ENCODE measurements at regions not wholly inside any gene's neighbourhood (a gene's known extent, or its start where the extent isn't known, plus 50 kb on each side); places are given as distances from the start of the nearest gene placed in this dataset.

DNA sequence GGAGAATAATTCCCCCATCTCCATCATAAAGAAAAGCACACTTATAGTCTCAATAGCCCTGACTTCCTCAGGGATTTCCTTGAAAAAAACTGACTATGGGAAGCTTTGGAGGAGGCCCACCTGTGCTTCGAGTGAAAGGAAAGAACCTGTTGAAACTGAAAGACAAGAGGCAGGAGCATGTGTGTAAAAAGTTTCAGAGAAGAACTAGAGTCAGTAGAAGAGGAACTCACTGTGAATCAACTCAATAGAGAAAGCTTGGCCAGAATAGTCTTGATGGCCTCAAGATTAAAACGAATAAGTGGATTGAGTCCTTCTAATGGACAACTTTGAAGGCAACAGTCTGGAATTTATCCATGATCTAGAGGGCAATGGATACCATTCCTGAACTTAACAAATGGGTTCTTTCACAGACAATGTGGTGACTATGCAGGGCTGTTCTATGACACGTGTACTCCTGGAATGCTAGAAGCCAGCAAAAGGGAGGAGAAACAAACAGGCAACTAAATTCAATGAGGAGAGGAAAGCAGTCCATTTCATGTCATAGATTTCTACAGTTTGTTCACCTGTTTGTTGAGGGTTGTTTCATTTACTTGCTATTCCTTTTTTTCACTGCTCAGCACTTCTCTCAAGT lies 442.3 kb downstream of the GRB14 start:
- H3K4me3 ChIP-seq (ENCODE audit: low read length) = no peak overlapping the region
- H3K9me3 ChIP-seq (ENCODE audit: control insufficient read depth in 1 of 2, insufficient read depth in 1 of 2, low read length in 2 of 2) = no peaks in the 10 kb centered on the region
- no peak overlapping the region for H3K27ac Mint-ChIP-seq
- H3K27ac ChIP-seq (ENCODE audit: low read depth in 1 of 2, low read length in 2 of 2) = no peak overlapping the region
- ATAC-seq (ENCODE audit: poor library complexity) (no peak), DNase-seq (no peak)
- intact Hi-C loops (cut with DNase I, micrococcal nuclease) = no loop called here
- H3K9me3 Mint-ChIP-seq = peaks cover 3% of the 10 kb centered on the region
- ChIA-PET CTCF (no interaction called here), POLR2A (no interaction called here)
- no peaks in the 10 kb centered on the region for H3K36me3 Mint-ChIP-seq (ENCODE audit: low read depth)
- H3K27me3 ChIP-seq (ENCODE audit: control insufficient read depth in 1 of 2, insufficient read depth in 2 of 2, low read length in 2 of 2) = no peaks in the 10 kb centered on the region
- no peaks in the 10 kb centered on the region for H3K4me1 Mint-ChIP-seq (ENCODE audit: low read depth)
- TF ChIP-seq, protein P1, sequence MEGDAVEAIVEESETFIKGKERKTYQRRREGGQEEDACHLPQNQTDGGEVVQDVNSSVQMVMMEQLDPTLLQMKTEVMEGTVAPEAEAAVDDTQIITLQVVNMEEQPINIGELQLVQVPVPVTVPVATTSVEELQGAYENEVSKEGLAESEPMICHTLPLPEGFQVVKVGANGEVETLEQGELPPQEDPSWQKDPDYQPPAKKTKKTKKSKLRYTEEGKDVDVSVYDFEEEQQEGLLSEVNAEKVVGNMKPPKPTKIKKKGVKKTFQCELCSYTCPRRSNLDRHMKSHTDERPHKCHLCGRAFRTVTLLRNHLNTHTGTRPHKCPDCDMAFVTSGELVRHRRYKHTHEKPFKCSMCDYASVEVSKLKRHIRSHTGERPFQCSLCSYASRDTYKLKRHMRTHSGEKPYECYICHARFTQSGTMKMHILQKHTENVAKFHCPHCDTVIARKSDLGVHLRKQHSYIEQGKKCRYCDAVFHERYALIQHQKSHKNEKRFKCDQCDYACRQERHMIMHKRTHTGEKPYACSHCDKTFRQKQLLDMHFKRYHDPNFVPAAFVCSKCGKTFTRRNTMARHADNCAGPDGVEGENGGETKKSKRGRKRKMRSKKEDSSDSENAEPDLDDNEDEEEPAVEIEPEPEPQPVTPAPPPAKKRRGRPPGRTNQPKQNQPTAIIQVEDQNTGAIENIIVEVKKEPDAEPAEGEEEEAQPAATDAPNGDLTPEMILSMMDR (IDR thresholded peaks at IDR 0.05) = no peak
- no peak overlapping the region for H3K4me3 Mint-ChIP-seq
- no peaks in the 10 kb centered on the region for H3K36me3 ChIP-seq (ENCODE audit: insufficient read depth, low read length)
- no peaks in the 10 kb centered on the region for H3K27me3 Mint-ChIP-seq
- no peaks in the 10 kb centered on the region for H3K4me1 ChIP-seq (ENCODE audit: insufficient read depth, low read length)

DNA sequence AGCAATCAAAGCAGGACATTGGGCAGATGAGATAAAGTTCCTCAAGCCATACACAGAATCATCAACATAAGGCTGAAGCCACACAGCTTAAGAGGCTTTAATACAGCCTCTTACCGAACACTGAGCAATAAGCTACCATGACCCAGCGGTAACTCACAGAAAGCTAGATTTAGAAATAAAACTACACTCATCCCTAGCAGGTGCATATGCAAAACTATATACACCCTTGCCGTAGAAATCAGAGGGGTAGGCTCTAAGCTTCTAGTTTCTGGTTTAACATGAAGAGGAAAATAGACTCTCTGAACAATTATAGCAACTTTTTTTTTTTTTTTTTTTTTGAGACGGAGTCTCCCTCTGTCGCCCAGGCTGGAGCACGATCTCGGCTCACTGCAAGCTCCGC lies 428.8 kb upstream of the FIGN start:
- Histone ChIP-seq H3K4me3 (ENCODE audit: low read length) (no peak overlapping the region), H3K9me3 (ENCODE audit: control insufficient read depth in 1 of 2, insufficient read depth in 1 of 2, low read length in 2 of 2) (peaks cover 0 to 5% of the 10 kb centered on the region in 2 experiments), H3K4me1 (ENCODE audit: insufficient read depth, low read length) (no peaks in the 10 kb centered on the region), H3K27ac (ENCODE audit: low read depth in 1 of 2, low read length in 2 of 2) (no peak overlapping the region), H3K27me3 (ENCODE audit: control insufficient read depth in 1 of 2, insufficient read depth in 2 of 2, low read length in 2 of 2) (no peaks in the 10 kb centered on the region), H3K36me3 (ENCODE audit: insufficient read depth, low read length) (no peaks in the 10 kb centered on the region)
- ChIA-PET POLR2A (no interaction called here), CTCF (no interaction called here)
- TF ChIP-seq, protein P1 (IDR thresholded peaks at IDR 0.05) = no peak
- Mint-ChIP-seq H3K27ac (no peak overlapping the region), H3K4me3 (no peak overlapping the region), H3K4me1 (ENCODE audit: low read depth) (no peaks in the 10 kb centered on the region), H3K27me3 (no peaks in the 10 kb centered on the region), H3K9me3 (peaks cover 9% of the 10 kb centered on the region), H3K36me3 (ENCODE audit: low read depth) (no peaks in the 10 kb centered on the region)
- ATAC-seq (ENCODE audit: poor library complexity) (no peak), DNase-seq (no peak)
- intact Hi-C loops (cut with DNase I, micrococcal nuclease) = no loop called here

DNA sequence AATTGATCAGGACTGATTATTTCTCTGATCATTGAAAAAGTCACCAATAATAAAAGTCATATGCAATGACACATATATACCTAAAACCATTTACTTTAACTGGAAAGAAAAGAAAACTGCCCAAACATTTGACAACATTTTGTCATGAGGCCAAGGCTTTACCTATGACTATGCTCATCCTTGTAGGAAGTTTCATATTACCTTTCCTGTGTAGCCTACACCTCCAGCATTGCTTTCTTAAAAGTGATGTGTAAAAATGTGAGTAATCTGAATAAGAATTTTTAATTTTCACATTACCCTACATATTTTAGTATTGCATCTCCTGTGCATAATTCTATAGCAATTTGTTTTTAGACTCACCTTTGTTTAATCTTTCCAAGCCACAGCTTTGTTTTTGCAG lies 419.8 kb upstream of the FIGN start:
- Histone ChIP-seq H3K27ac (ENCODE audit: low read depth in 1 of 2, low read length in 2 of 2) (no peak overlapping the region), H3K9me3 (ENCODE audit: control insufficient read depth in 1 of 2, insufficient read depth in 1 of 2, low read length in 2 of 2) (peaks cover 0 to 4% of the 10 kb centered on the region in 2 experiments), H3K4me1 (ENCODE audit: insufficient read depth, low read length) (no peaks in the 10 kb centered on the region), H3K27me3 (ENCODE audit: control insufficient read depth in 1 of 2, insufficient read depth in 2 of 2, low read length in 2 of 2) (no peaks in the 10 kb centered on the region), H3K4me3 (ENCODE audit: low read length) (no peak overlapping the region), H3K36me3 (ENCODE audit: insufficient read depth, low read length) (no peaks in the 10 kb centered on the region)
- Mint-ChIP-seq H3K27me3 (no peaks in the 10 kb centered on the region), H3K27ac (no peak overlapping the region), H3K36me3 (ENCODE audit: low read depth) (no peaks in the 10 kb centered on the region), H3K9me3 (peaks cover 4% of the 10 kb centered on the region), H3K4me3 (no peak overlapping the region), H3K4me1 (ENCODE audit: low read depth) (no peaks in the 10 kb centered on the region)
- intact Hi-C loops (cut with DNase I, micrococcal nuclease) = no loop called here
- ATAC-seq (ENCODE audit: poor library complexity) (no peak), DNase-seq (no peak)
- ChIA-PET POLR2A (no interaction called here), CTCF (no interaction called here)
- TF ChIP-seq, protein P1 (IDR thresholded peaks at IDR 0.05) = no peak
